Loucy (cell line): ENCODE measurements at regions not wholly inside any gene's neighbourhood (a gene's known extent, or its start where the extent isn't known, plus 50 kb on each side); places are given as distances from the start of the nearest gene placed in this dataset.

Source experiments
- H2AFZ ChIP-seq: fragments of 200-600 bp; sonication (generic); 2 replicates; pipeline ENCODE4 v1.6.0; 2016; ENCODE audit warnings: antibody characterized with exemption, mild to moderate bottlenecking, low read length, moderate library complexity
- H3F3A ChIP-seq: fragments of 200-600 bp; 2 replicates; pipeline ENCODE4 v1.6.0; 2016; ENCODE audit warnings: antibody characterized with exemption, low read depth, mild to moderate bottlenecking
- H3K27me3 ChIP-seq: fragments of 200-600 bp; sonication (generic); 2 replicates; pipeline ENCODE4 v1.6.1; 2014; ENCODE audit warnings: low read length, mild to moderate bottlenecking; ENCODE audit not compliant: insufficient read depth, poor library complexity, severe bottlenecking
- H3K36me3 ChIP-seq: fragments of 200-600 bp; sonication (generic); 2 replicates; pipeline ENCODE4 v1.6.1; 2016; ENCODE audit warnings: low read length; ENCODE audit not compliant: insufficient read depth
- H3K4me1 ChIP-seq: fragments of 200-600 bp; sonication (generic); 2 replicates; pipeline ENCODE4 v1.5.1; 2014; ENCODE audit warnings: low read length, mild to moderate bottlenecking; ENCODE audit not compliant: insufficient read depth, poor library complexity, severe bottlenecking
- H3K4me2 ChIP-seq: fragments of 200-600 bp; sonication (generic); 2 replicates; pipeline ENCODE4 v1.6.0; 2014; ENCODE audit warnings: antibody characterized with exemption, low read length, low read depth, mild to moderate bottlenecking; ENCODE audit not compliant: poor library complexity, severe bottlenecking
- H3K4me3 ChIP-seq: fragments of 200-600 bp; sonication (generic); 2 replicates; pipeline ENCODE4 v1.5.1; 2014; ENCODE audit warnings: low read length, mild to moderate bottlenecking, mixed read lengths; ENCODE audit not compliant: poor library complexity, severe bottlenecking
- H3K79me2 ChIP-seq: fragments of 200-600 bp; sonication (generic); 2 replicates; pipeline ENCODE4 v1.6.1; 2014; ENCODE audit warnings: low read length; ENCODE audit not compliant: insufficient read depth
- H3K9ac ChIP-seq: fragments of 200-600 bp; sonication (generic); 2 replicates; pipeline ENCODE4 v1.6.0; 2014; ENCODE audit warnings: mild to moderate bottlenecking, low read depth, low read length, moderate library complexity; ENCODE audit not compliant: poor library complexity, severe bottlenecking
- H3K9me2 ChIP-seq: fragments of 200-600 bp; sonication (generic); replicated peaks from 2 replicates; pipeline ENCODE4 v1.6.1; 2016; ENCODE audit warnings: low read depth, low read length, mixed read lengths
- H3K9me3 ChIP-seq: fragments of 200-600 bp; sonication (generic); 2 replicates; pipeline ENCODE4 v1.6.1; 2014; ENCODE audit warnings: mild to moderate bottlenecking, antibody characterized with exemption, low read length, low read depth; ENCODE audit not compliant: insufficient read depth
- H4K20me1 ChIP-seq: fragments of 200-600 bp; sonication (generic); 2 replicates; pipeline ENCODE4 v1.6.0; 2014; ENCODE audit warnings: antibody characterized with exemption, low read length, mild to moderate bottlenecking; ENCODE audit not compliant: insufficient read depth, poor library complexity, severe bottlenecking
- EZH2phosphoT487 ChIP-seq: fragments of 200-600 bp; IDR thresholded peaks from 2 replicates; pipeline ENCODE4 v1.6.1; 2018; ENCODE audit warnings: antibody characterized with exemption, mild to moderate bottlenecking, moderate library complexity, borderline replicate concordance
- TF ChIP-seq, protein P1 (sequence below): fragments of 200-600 bp; sonication (generic); conservative IDR thresholded peaks from 2 replicates; pipeline ENCODE4 v1.5.1; 2014; ENCODE audit warnings: mild to moderate bottlenecking, antibody characterized with exemption, low read length

DNA sequence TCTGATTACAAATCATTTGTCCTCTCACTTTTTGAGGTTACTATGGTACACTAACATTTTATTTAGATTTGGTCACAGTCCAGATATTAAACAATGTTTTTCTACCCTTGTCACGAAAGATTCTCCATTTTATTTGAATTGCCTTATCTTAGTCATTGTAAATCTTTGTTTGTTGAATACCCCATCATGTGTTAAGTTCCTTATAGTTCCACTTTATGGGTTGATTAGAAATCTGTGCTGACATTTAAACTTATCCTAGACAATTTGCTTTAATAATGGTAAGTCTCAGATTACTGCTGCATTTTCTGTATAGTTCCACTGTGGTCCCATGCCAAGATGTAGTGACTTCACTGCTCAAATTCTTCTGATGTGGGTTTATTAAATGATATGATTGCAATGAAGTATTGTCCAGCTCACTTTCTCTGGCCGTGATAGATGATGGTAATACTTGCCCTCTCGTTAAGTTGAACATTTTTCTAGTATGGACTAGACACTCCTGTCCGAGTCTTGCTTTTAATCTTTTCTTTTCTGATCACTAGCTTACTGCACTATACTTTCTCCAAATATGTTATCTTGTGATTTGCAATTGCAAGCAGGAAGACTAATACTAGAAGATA, 1107.3 kb downstream of the SLC6A15 start:
- no peaks in the 10 kb centered on the region for H3K36me3 ChIP-seq
- no peaks in the 10 kb centered on the region for H3K9me3 ChIP-seq
- H3F3A ChIP-seq, result no peaks in the 10 kb centered on the region
- H3K9ac ChIP-seq, result no peak overlapping the region
- H3K27me3 ChIP-seq, result no peaks in the 10 kb centered on the region
- TF ChIP-seq, protein P1, sequence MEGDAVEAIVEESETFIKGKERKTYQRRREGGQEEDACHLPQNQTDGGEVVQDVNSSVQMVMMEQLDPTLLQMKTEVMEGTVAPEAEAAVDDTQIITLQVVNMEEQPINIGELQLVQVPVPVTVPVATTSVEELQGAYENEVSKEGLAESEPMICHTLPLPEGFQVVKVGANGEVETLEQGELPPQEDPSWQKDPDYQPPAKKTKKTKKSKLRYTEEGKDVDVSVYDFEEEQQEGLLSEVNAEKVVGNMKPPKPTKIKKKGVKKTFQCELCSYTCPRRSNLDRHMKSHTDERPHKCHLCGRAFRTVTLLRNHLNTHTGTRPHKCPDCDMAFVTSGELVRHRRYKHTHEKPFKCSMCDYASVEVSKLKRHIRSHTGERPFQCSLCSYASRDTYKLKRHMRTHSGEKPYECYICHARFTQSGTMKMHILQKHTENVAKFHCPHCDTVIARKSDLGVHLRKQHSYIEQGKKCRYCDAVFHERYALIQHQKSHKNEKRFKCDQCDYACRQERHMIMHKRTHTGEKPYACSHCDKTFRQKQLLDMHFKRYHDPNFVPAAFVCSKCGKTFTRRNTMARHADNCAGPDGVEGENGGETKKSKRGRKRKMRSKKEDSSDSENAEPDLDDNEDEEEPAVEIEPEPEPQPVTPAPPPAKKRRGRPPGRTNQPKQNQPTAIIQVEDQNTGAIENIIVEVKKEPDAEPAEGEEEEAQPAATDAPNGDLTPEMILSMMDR, result no peak
- TF ChIP-seq EZH2phosphoT487, result no peak
- no peaks in the 10 kb centered on the region for H3K79me2 ChIP-seq
- H3K4me3 ChIP-seq, result no peak overlapping the region
- no peak overlapping the region for H2AFZ ChIP-seq
- H3K9me2 ChIP-seq, result no peaks in the 10 kb centered on the region
- H3K4me2 ChIP-seq, result no peak overlapping the region
- no peaks in the 10 kb centered on the region for H4K20me1 ChIP-seq
- H3K4me1 ChIP-seq, result no peaks in the 10 kb centered on the region

DNA sequence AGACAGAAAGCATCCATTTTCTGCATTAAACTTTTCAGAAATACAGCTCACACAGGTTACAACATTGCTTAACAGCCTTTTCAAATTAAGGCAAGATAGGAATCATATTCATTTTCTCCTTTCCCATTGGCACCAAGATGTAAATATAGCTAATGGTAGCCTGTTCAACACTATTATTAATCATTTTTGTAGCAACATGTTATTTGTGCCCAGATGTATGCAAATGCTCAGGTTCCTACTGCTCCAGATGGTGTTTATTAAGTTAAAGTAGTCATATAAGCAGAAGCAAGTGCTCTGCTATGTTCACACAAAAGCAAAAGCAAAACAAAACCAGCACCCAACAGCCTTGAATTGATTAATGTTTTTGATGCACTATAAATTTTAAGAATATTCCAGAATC, 1110.6 kb downstream of the SLC6A15 start:
- no peaks in the 10 kb centered on the region for H3K9me3 ChIP-seq
- H3K79me2 ChIP-seq, result no peaks in the 10 kb centered on the region
- no peak overlapping the region for H2AFZ ChIP-seq
- no peaks in the 10 kb centered on the region for H3K27me3 ChIP-seq
- H3K4me3 ChIP-seq, result no peak overlapping the region
- no peaks in the 10 kb centered on the region for H3F3A ChIP-seq
- H3K36me3 ChIP-seq, result no peaks in the 10 kb centered on the region
- no peaks in the 10 kb centered on the region for H3K9me2 ChIP-seq
- H3K4me1 ChIP-seq, result no peaks in the 10 kb centered on the region
- no peak overlapping the region for H3K4me2 ChIP-seq
- no peak overlapping the region for H3K9ac ChIP-seq
- TF ChIP-seq, protein P1, result no peak
- TF ChIP-seq EZH2phosphoT487, result no peak
- H4K20me1 ChIP-seq, result no peaks in the 10 kb centered on the region

DNA sequence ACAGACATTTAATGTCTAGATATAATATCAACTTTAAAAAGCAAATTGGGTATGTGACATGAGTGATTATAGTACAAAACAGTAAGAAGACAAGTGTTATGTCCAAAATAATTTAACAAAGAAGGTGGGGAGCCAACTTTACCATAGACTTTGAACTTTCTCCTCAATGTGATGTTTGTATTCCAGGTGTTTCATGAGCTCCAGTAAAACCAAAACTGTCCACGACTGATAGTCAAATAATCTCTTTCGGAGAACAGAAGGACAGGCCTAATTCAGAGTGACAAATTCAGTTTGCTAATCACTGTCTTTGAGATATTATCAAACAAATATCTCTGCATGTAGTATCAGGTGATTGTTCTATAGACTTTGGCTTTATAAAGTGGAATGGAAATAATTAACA, 1112.6 kb downstream of the SLC6A15 start:
- no peak for TF ChIP-seq EZH2phosphoT487
- TF ChIP-seq, protein P1, result no peak
- H3K9ac ChIP-seq, result no peak overlapping the region
- H3F3A ChIP-seq, result no peaks in the 10 kb centered on the region
- H3K79me2 ChIP-seq, result no peaks in the 10 kb centered on the region
- no peaks in the 10 kb centered on the region for H3K9me2 ChIP-seq
- no peaks in the 10 kb centered on the region for H3K9me3 ChIP-seq
- H3K4me3 ChIP-seq, result no peak overlapping the region
- no peak overlapping the region for H3K4me2 ChIP-seq
- H4K20me1 ChIP-seq, result no peaks in the 10 kb centered on the region
- no peaks in the 10 kb centered on the region for H3K36me3 ChIP-seq
- no peaks in the 10 kb centered on the region for H3K4me1 ChIP-seq
- no peaks in the 10 kb centered on the region for H3K27me3 ChIP-seq
- H2AFZ ChIP-seq, result no peak overlapping the region
